ENCODE measurements at regions not wholly inside any gene's neighbourhood (a gene's known extent, or its start where the extent isn't known, plus 50 kb on each side); places are given as distances from the start of the nearest gene placed in this dataset.

DNA sequence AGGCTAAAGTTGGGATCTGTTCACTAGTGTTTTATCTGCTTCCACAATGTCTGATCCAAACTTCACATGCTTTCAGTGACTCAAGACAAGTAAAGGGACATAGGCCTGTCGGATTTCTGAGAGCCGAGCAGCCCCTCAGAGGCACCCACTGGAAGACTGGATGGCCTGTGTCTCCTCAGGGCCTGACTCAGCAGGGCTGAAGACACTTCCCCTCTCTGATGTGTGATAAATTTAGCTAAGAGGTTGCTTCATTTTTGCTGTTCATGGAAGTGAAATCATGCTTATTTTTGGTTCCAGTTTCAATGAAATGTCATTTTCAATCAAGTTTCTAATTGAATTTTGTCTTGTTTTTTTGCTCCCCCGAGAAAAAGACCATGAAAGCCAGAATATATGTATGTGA, 93.7 kb downstream of the MXRA5 start:
- POLR2A ChIA-PET, result no interaction called here
- ATAC-seq, result no peak

DNA sequence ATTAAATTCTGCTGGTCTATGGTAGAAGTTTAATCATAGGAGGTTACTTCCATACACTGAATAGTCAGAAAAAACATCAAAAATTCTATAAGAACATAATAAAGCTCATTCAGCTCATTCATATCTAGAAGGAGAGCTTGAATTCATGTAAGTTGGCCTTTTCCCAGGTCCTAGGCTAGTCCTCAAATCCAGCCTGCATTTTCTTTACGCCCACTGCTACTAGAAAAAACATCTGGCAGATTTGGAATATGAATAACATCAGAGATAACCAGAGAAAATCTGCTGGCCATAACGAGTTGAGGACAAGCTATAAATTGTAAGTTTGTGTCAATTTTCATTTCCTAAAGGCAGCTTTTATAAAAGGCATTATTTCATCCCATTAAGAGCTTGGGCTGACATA, 95.5 kb downstream of the MXRA5 start:
- ATAC-seq, result no peak
- no peak overlapping the region for H3K27ac ChIP-seq
- H3K9me3 ChIP-seq, result no peaks in the 10 kb centered on the region
- TF ChIP-seq JUNB (IDR thresholded peaks at IDR 0.05), result no peak
- WGBS (ENCODE audit: missing lambda C conversion rate), result 0% methylated on average over 2 of the region's 2 CpGs
- peak; percentile 72 for FAIRE-seq
- POLR2A ChIA-PET, result no interaction called here
- H3K4me1 ChIP-seq, result no peaks in the 10 kb centered on the region
- CTCF ChIA-PET, result interaction anchor here (0.7 kb wide), 1 partner anchor 298 kb away, joined by 3 read pairs; no protein-coding TSS in a partner anchor
- DNase-seq (ENCODE audit: low read depth in 1 of 2, low spot score in 1 of 2), result no peak
- no peak overlapping the region for H3K4me3 ChIP-seq
- no peak overlapping the region for H3K4me2 ChIP-seq

More for the DNA sequence above, 93.7 kb downstream of the MXRA5 start:
- Histone ChIP-seq H3K4me1 (no peaks in the 10 kb centered on the region), H3K9me3 (no peaks in the 10 kb centered on the region), H3K4me3 (no peak overlapping the region), H3K27ac (no peak overlapping the region), H3K4me2 (no peak overlapping the region)
- CTCF ChIA-PET, result no interaction called here
- TF ChIP-seq EHMT2 (IDR thresholded peaks at IDR 0.05; ENCODE audit: low read depth), result no peak
- no peak for TF ChIP-seq CEBPB (IDR thresholded peaks at IDR 0.05)
- TF ChIP-seq EHF (CRISPR knock-in tag; IDR thresholded peaks at IDR 0.05), result no peak
- TF ChIP-seq FOSL2 (IDR thresholded peaks at IDR 0.05), result no peak
- TF ChIP-seq FOSL2 (CRISPR knock-in tag; IDR thresholded peaks at IDR 0.05), result no peak
- no peak for TF ChIP-seq ZC3H11A (IDR thresholded peaks at IDR 0.05)
- no peak for TF ChIP-seq RFX5 (IDR thresholded peaks at IDR 0.05)
- no peak for TF ChIP-seq ZNF302 (CRISPR knock-in tag; IDR thresholded peaks at IDR 0.05)
- no peak for TF ChIP-seq NPAS2 (CRISPR knock-in tag; IDR thresholded peaks at IDR 0.05; ENCODE audit: borderline replicate concordance)
- TF ChIP-seq, protein P1, sequence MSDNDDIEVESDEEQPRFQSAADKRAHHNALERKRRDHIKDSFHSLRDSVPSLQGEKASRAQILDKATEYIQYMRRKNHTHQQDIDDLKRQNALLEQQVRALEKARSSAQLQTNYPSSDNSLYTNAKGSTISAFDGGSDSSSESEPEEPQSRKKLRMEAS (IDR thresholded peaks at IDR 0.05), result no peak
- TF ChIP-seq, protein P2, sequence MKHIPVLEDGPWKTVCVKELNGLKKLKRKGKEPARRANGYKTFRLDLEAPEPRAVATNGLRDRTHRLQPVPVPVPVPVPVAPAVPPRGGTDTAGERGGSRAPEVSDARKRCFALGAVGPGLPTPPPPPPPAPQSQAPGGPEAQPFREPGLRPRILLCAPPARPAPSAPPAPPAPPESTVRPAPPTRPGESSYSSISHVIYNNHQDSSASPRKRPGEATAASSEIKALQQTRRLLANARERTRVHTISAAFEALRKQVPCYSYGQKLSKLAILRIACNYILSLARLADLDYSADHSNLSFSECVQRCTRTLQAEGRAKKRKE (CRISPR knock-in tag; IDR thresholded peaks at IDR 0.05; ENCODE audit: low read depth), result no peak
- TF ChIP-seq, protein P3, sequence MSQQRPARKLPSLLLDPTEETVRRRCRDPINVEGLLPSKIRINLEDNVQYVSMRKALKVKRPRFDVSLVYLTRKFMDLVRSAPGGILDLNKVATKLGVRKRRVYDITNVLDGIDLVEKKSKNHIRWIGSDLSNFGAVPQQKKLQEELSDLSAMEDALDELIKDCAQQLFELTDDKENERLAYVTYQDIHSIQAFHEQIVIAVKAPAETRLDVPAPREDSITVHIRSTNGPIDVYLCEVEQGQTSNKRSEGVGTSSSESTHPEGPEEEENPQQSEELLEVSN (IDR thresholded peaks at IDR 0.05; ENCODE audit: borderline replicate concordance, low read depth), result no peak
- no peak for TF ChIP-seq TP53 (CRISPR knock-in tag; IDR thresholded peaks at IDR 0.05)
- TF ChIP-seq, protein P4, sequence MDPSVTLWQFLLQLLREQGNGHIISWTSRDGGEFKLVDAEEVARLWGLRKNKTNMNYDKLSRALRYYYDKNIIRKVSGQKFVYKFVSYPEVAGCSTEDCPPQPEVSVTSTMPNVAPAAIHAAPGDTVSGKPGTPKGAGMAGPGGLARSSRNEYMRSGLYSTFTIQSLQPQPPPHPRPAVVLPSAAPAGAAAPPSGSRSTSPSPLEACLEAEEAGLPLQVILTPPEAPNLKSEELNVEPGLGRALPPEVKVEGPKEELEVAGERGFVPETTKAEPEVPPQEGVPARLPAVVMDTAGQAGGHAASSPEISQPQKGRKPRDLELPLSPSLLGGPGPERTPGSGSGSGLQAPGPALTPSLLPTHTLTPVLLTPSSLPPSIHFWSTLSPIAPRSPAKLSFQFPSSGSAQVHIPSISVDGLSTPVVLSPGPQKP (IDR thresholded peaks at IDR 0.05; ENCODE audit: low read depth, low read length), result no peak
- TF ChIP-seq KDM5A (IDR thresholded peaks at IDR 0.05), result no peak
- TF ChIP-seq, protein P5, sequence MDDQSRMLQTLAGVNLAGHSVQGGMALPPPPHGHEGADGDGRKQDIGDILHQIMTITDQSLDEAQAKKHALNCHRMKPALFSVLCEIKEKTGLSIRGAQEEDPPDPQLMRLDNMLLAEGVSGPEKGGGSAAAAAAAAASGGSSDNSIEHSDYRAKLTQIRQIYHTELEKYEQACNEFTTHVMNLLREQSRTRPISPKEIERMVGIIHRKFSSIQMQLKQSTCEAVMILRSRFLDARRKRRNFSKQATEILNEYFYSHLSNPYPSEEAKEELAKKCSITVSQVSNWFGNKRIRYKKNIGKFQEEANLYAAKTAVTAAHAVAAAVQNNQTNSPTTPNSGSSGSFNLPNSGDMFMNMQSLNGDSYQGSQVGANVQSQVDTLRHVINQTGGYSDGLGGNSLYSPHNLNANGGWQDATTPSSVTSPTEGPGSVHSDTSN (IDR thresholded peaks at IDR 0.05), result no peak
- TF ChIP-seq, protein P6, sequence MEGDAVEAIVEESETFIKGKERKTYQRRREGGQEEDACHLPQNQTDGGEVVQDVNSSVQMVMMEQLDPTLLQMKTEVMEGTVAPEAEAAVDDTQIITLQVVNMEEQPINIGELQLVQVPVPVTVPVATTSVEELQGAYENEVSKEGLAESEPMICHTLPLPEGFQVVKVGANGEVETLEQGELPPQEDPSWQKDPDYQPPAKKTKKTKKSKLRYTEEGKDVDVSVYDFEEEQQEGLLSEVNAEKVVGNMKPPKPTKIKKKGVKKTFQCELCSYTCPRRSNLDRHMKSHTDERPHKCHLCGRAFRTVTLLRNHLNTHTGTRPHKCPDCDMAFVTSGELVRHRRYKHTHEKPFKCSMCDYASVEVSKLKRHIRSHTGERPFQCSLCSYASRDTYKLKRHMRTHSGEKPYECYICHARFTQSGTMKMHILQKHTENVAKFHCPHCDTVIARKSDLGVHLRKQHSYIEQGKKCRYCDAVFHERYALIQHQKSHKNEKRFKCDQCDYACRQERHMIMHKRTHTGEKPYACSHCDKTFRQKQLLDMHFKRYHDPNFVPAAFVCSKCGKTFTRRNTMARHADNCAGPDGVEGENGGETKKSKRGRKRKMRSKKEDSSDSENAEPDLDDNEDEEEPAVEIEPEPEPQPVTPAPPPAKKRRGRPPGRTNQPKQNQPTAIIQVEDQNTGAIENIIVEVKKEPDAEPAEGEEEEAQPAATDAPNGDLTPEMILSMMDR (IDR thresholded peaks at IDR 0.05), result no peak
- no peak for TF ChIP-seq CBX2 (IDR thresholded peaks at IDR 0.05; ENCODE audit: borderline replicate concordance, low read depth)
- no peak for TF ChIP-seq CHD4 (IDR thresholded peaks at IDR 0.05; ENCODE audit: borderline replicate concordance)
- TF ChIP-seq FOSB (CRISPR knock-in tag; IDR thresholded peaks at IDR 0.05), result no peak
- no peak for FAIRE-seq
- no peak for DNase-seq (ENCODE audit: low read depth in 1 of 2, low spot score in 1 of 2)
- WGBS (ENCODE audit: missing lambda C conversion rate), result 27% methylated on average over 3 of the region's 3 CpGs

Data from A549 (cell line).